ENCODE measurements at regions not wholly inside any gene's neighbourhood (a gene's known extent, or its start where the extent isn't known, plus 50 kb on each side); places are given as distances from the start of the nearest gene placed in this dataset.

DNA sequence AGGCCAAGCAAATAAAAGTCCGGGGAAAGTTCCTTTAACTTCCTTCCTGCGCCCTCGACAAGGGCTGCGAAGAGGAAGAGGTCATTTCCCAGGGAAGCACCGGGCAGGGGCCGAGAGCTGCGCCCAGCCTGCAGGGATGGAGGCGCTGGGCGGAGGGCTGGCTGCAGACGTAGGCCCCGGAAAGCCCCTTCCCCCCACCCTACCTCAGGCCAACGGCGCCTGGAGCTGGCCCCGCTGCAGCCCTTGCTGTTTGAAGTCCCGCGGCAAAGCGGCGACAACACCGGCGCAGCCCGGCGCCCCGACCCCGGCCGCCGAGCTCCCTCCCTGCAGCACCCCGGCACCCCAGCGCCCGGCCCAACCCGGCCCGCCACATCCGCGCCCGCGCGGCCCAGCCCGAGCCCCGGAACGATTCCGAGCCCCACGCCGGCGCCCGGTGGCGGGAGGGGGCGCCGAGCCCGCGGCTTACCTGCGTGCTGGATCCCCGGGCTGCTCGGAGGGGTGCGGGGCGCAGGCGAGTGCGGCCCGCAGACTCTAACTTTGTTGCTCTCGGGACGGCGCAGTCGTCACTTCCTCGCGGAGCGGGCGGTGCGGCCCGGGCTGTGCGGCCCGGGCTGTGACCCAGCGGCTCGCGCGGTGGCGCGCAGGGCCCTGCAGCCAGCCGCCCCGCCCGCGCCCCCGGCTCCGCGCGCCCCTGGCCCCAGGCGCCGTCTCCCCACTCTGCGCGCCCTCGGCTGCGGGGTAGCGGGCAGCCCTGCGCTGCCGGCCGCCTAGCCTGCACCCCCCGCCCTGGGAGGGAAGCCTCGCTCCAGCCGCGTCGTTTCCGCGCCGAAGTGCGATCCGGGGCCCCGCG, 64.8 kb upstream of the PTGR2 start:
- no peak for TF ChIP-seq YY1 (IDR thresholded peaks at IDR 0.05; ENCODE audit: low read depth)
- no peak for TF ChIP-seq EP300 (IDR thresholded peaks at IDR 0.05; ENCODE audit: borderline replicate concordance)
- no peak for TF ChIP-seq REST (IDR thresholded peaks at IDR 0.05; ENCODE audit: low read depth)
- TF ChIP-seq RAD21 (IDR thresholded peaks at IDR 0.05; ENCODE audit: low read depth), result no peak
- no peak; the same call in 1 of the 2 replicates for TF ChIP-seq TCF12 (IDR thresholded peaks at IDR 0.05; ENCODE audit: low read depth)
- no peak for TF ChIP-seq ZBTB7A (IDR thresholded peaks at IDR 0.05; ENCODE audit: low read depth)
- no peak for TF ChIP-seq CEBPB (IDR thresholded peaks at IDR 0.05)
- no peak for TF ChIP-seq MAX (IDR thresholded peaks at IDR 0.05)
- no peak for TF ChIP-seq CREB1 (IDR thresholded peaks at IDR 0.05; ENCODE audit: low read depth)
- TF ChIP-seq TAF1 (IDR thresholded peaks at IDR 0.05; ENCODE audit: low read depth), result no peak
- no peak for TF ChIP-seq TEAD4 (IDR thresholded peaks at IDR 0.05)
- TF ChIP-seq, protein P1, sequence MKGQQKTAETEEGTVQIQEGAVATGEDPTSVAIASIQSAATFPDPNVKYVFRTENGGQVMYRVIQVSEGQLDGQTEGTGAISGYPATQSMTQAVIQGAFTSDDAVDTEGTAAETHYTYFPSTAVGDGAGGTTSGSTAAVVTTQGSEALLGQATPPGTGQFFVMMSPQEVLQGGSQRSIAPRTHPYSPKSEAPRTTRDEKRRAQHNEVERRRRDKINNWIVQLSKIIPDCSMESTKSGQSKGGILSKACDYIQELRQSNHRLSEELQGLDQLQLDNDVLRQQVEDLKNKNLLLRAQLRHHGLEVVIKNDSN (IDR thresholded peaks at IDR 0.05), result no peak
